ENCODE measurements at regions not wholly inside any gene's neighbourhood (a gene's known extent, or its start where the extent isn't known, plus 50 kb on each side); places are given as distances from the start of the nearest gene placed in this dataset.

DNA sequence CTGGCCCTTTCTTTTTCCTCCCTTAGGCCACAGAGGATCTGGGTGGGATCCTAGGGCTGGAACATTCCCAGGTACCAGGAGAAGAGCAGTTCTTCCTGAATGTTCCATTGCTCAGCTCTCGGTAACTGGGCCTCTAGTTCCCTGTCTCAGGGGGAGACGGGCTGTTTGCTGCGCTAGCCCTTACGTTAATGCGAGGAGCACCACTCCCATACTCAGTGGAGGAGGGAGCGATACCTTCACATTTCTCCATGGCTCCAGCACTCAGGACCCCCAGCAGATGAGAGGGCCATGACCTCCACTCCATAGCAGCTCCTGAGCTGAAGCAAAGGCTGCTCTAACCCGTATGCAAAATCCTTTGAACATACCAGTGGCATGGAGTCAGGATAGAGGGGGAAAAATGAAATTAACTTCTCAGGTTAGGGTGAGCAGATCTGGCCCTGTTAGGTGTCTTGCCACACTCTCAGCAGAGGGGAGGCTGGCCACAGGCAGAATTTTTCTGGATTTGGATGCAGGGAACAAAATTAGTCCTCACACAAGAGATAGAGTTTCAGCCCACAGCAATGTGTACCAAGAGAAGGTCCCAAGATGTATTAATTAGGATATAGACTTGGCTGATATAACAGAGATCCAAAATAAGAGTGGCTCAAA lies 206.7 kb downstream of the ZFP36L2 start:
- no peak for TF ChIP-seq POLR2AphosphoS5 (IDR thresholded peaks at IDR 0.05; ENCODE audit: borderline replicate concordance, low read depth, low read length)
- TF ChIP-seq EZH2 (IDR thresholded peaks at IDR 0.05): no peak
- TF ChIP-seq FOXP2 (optimal IDR thresholded peaks at IDR 0.05; ENCODE audit: control extremely low read depth, extremely low read length, insufficient read depth): no peak

All from SK-N-MC (cell line).